GM23338 (cell line): ENCODE measurements at regions not wholly inside any gene's neighbourhood (a gene's known extent, or its start where the extent isn't known, plus 50 kb on each side); places are given as distances from the start of the nearest gene placed in this dataset.

Experiments
- CTCF ChIP-seq, 2 experiments: fragments of 200-600 bp in 1 of 2; sonication (generic) in 1 of 2; conservative IDR thresholded peaks; 2 replicates each; pipeline versions ENCODE4 v1.5.1 to v1.6.1; 2016 to 2017; ENCODE audit warnings: antibody characterized with exemption in 2 of 2, low read depth in 2 of 2, mild to moderate bottlenecking in 2 of 2, moderate library complexity in 1 of 2
- ZNF114 ChIP-seq: fragments of 250-450 bp; sonication (Bioruptor Pico); IDR thresholded peaks from 2 replicates; pipeline ENCODE4 v1.5.0; 2020; ENCODE audit warnings: mild to moderate bottlenecking, moderate library complexity

GRCh38 chr1:80436851-80437250, 1363.9 kb upstream of the ADGRL2 start:
- TF ChIP-seq ZNF114 (CRISPR knock-in tag) (no peak), CTCF (conservative IDR thresholded peaks at IDR 0.05; ENCODE audit: low read depth in 2 of 2) (no peak)
